ENCODE measurements at regions not wholly inside any gene's neighbourhood (a gene's known extent, or its start where the extent isn't known, plus 50 kb on each side); places are given as distances from the start of the nearest gene placed in this dataset.

- TF ChIP-seq YY1 (IDR thresholded peaks at IDR 0.05; ENCODE audit: insufficient read depth, insufficient read length) (no peak), ZNF274 (IDR thresholded peaks at IDR 0.05; ENCODE audit: low read depth, low read length) (no peak), SUZ12 (IDR thresholded peaks at IDR 0.05; ENCODE audit: extremely low read depth, insufficient read depth, insufficient read length) (no peak)
Measured at GRCh38 chr3:181278468-181279238, 289.1 kb upstream of the DNAJC19 start.

All from NT2/D1 (cell line).